ENCODE measurements at regions not wholly inside any gene's neighbourhood (a gene's known extent, or its start where the extent isn't known, plus 50 kb on each side); places are given as distances from the start of the nearest gene placed in this dataset.

DNA sequence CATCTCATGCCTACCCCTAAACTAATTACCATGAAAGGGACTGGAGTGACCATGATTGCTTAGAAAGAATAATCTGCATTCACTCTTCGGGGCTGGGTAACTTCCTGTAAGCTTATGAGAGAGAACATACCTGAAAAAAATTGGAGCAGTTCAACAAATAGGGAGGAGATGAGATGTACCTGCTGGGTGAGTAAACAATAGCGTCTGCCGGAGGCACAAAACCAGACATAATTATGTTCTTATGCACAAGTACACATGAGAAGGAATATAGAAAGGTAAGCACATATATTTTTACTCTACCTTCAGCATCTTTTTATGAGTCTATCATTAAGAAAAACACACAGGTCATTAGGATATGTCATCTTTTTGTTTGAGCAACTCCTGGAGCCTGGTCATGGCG, 224.6 kb upstream of the FERD3L start:
- intact Hi-C loops (cut with micrococcal nuclease), result no loop called here
- Histone ChIP-seq H3K27ac (replicated peaks) (no peak overlapping the region), H3K4me1 (no peaks in the 10 kb centered on the region), H3K36me3 (no peaks in the 10 kb centered on the region), H3K27me3 (ENCODE audit: low read depth) (no peaks in the 10 kb centered on the region), H3K9me3 (replicated peaks) (no peaks in the 10 kb centered on the region), H3K4me3 (no peak overlapping the region)
- no peak for DNase-seq
- TF ChIP-seq CTCF (IDR thresholded peaks at IDR 0.05; ENCODE audit: borderline replicate concordance), result no peak

GRCh38 chr7:19369182-19369581, 224.0 kb upstream of the FERD3L start:
- Histone ChIP-seq H3K36me3 (no peaks in the 10 kb centered on the region), H3K27me3 (ENCODE audit: low read depth) (no peaks in the 10 kb centered on the region), H3K9me3 (replicated peaks) (no peaks in the 10 kb centered on the region), H3K4me1 (no peaks in the 10 kb centered on the region), H3K4me3 (no peak overlapping the region), H3K27ac (replicated peaks) (no peak overlapping the region)
- TF ChIP-seq CTCF (IDR thresholded peaks at IDR 0.05; ENCODE audit: borderline replicate concordance), result no peak
- DNase-seq, result no peak
- intact Hi-C loops (cut with micrococcal nuclease), result no loop called here

GRCh38 chr7:19368491-19368925, 223.3 kb upstream of the FERD3L start:
- no peaks in the 10 kb centered on the region for H3K9me3 ChIP-seq (replicated peaks)
- no peaks in the 10 kb centered on the region for H3K27me3 ChIP-seq (ENCODE audit: low read depth)
- intact Hi-C loops (cut with micrococcal nuclease), result no loop called here
- no peak for TF ChIP-seq CTCF (IDR thresholded peaks at IDR 0.05; ENCODE audit: borderline replicate concordance)
- H3K4me1 ChIP-seq, result no peaks in the 10 kb centered on the region
- no peak overlapping the region for H3K27ac ChIP-seq (replicated peaks)
- H3K4me3 ChIP-seq, result peak overlapping the region; percentile 20
- H3K36me3 ChIP-seq, result no peaks in the 10 kb centered on the region
- DNase-seq, result no peak

- intact Hi-C loops (cut with micrococcal nuclease), result no loop called here
- Histone ChIP-seq H3K27me3 (ENCODE audit: low read depth) (no peaks in the 10 kb centered on the region), H3K4me1 (no peaks in the 10 kb centered on the region), H3K9me3 (replicated peaks) (no peaks in the 10 kb centered on the region), H3K27ac (replicated peaks) (no peak overlapping the region), H3K36me3 (no peaks in the 10 kb centered on the region), H3K4me3 (no peak overlapping the region)
- no peak for DNase-seq
- no peak for TF ChIP-seq CTCF (IDR thresholded peaks at IDR 0.05; ENCODE audit: borderline replicate concordance)
Observed at GRCh38 chr7:19364950-19365349, 219.7 kb upstream of the FERD3L start.

- intact Hi-C loops (cut with micrococcal nuclease), result no loop called here
Observed at GRCh38 chr7:19362099-19362498, 216.9 kb upstream of the FERD3L start.

More at GRCh38 chr7:19362099-19362498, 216.9 kb upstream of the FERD3L start:
- TF ChIP-seq CTCF (IDR thresholded peaks at IDR 0.05; ENCODE audit: borderline replicate concordance), result no peak
- Histone ChIP-seq H3K36me3 (no peaks in the 10 kb centered on the region), H3K4me3 (no peak overlapping the region), H3K27ac (replicated peaks) (no peak overlapping the region), H3K4me1 (no peaks in the 10 kb centered on the region), H3K27me3 (ENCODE audit: low read depth) (no peaks in the 10 kb centered on the region), H3K9me3 (replicated peaks) (no peaks in the 10 kb centered on the region)
- no peak for DNase-seq
